ENCODE measurements at regions not wholly inside any gene's neighbourhood (a gene's known extent, or its start where the extent isn't known, plus 50 kb on each side); places are given as distances from the start of the nearest gene placed in this dataset.

- Histone ChIP-seq H3K9me3 (ENCODE audit: control insufficient read depth, low read length) (no peaks in the 10 kb centered on the region), H3K27ac (ENCODE audit: low read depth, low read length, severe bottlenecking) (no peak overlapping the region), H3K4me3 (ENCODE audit: extremely low read depth, insufficient read depth, low read length, poor library complexity, severe bottlenecking) (no peak overlapping the region), H3K36me3 (ENCODE audit: control insufficient read depth, insufficient read depth, low read length) (no peaks in the 10 kb centered on the region), H3K4me1 (ENCODE audit: control insufficient read depth, insufficient read depth, low read length, poor library complexity, severe bottlenecking) (peaks cover 6% of the 10 kb centered on the region)
- 100% methylated on average over 1 of the region's 4 CpGs; no CpG with 5 or more reads in 1 of the 2 experiments for WGBS, 2 experiments (ENCODE audit: insufficient coverage in 2 of 2)
These were observed 382.1 kb downstream of the BRINP1 start for GRCh38 chr9:118987167-118987566.

- H3K27ac ChIP-seq (ENCODE audit: low read depth, low read length, severe bottlenecking), result no peak overlapping the region
- H3K4me1 ChIP-seq (ENCODE audit: control insufficient read depth, insufficient read depth, low read length, poor library complexity, severe bottlenecking), result peaks cover 6% of the 10 kb centered on the region
- no peaks in the 10 kb centered on the region for H3K9me3 ChIP-seq (ENCODE audit: control insufficient read depth, low read length)
- H3K4me3 ChIP-seq (ENCODE audit: extremely low read depth, insufficient read depth, low read length, poor library complexity, severe bottlenecking), result no peak overlapping the region
- no peaks in the 10 kb centered on the region for H3K36me3 ChIP-seq (ENCODE audit: control insufficient read depth, insufficient read depth, low read length)
- 80% methylated on average over 1 of the region's 2 CpGs; no CpG with 5 or more reads in 1 of the 2 experiments for WGBS, 2 experiments (ENCODE audit: insufficient coverage in 2 of 2)
These were observed 378.3 kb downstream of the BRINP1 start for GRCh38 chr9:118990949-118991348.

GRCh38 chr9:118991366-118992285, 377.6 kb downstream of the BRINP1 start:
- H3K4me3 ChIP-seq (ENCODE audit: extremely low read depth, insufficient read depth, low read length, poor library complexity, severe bottlenecking), result no peak overlapping the region
- H3K9me3 ChIP-seq (ENCODE audit: control insufficient read depth, low read length), result no peaks in the 10 kb centered on the region
- H3K36me3 ChIP-seq (ENCODE audit: control insufficient read depth, insufficient read depth, low read length), result no peaks in the 10 kb centered on the region
- peaks cover 6% of the 10 kb centered on the region for H3K4me1 ChIP-seq (ENCODE audit: control insufficient read depth, insufficient read depth, low read length, poor library complexity, severe bottlenecking)
- H3K27ac ChIP-seq (ENCODE audit: low read depth, low read length, severe bottlenecking), result no peak overlapping the region
- WGBS, 2 experiments (ENCODE audit: insufficient coverage in 2 of 2), result 85 to 93% methylated on average over 1 to 3 of the region's 3 CpGs

- Histone ChIP-seq H3K36me3 (ENCODE audit: control insufficient read depth, insufficient read depth, low read length) (no peaks in the 10 kb centered on the region), H3K4me1 (ENCODE audit: control insufficient read depth, insufficient read depth, low read length, poor library complexity, severe bottlenecking) (peaks cover 6% of the 10 kb centered on the region), H3K9me3 (ENCODE audit: control insufficient read depth, low read length) (no peaks in the 10 kb centered on the region), H3K4me3 (ENCODE audit: extremely low read depth, insufficient read depth, low read length, poor library complexity, severe bottlenecking) (no peak overlapping the region), H3K27ac (ENCODE audit: low read depth, low read length, severe bottlenecking) (no peak overlapping the region)
- WGBS, 2 experiments (ENCODE audit: insufficient coverage in 2 of 2), result 78 to 81% methylated on average over 6 to 7 of the region's 15 CpGs
These were observed 376.1 kb downstream of the BRINP1 start for GRCh38 chr9:118992813-118993794.

GRCh38 chr9:118993965-118994364, 375.3 kb downstream of the BRINP1 start:
- WGBS, 2 experiments (ENCODE audit: insufficient coverage in 2 of 2), result 84% methylated on average over 3 of the region's 4 CpGs; no CpG with 5 or more reads in 1 of the 2 experiments
- Histone ChIP-seq H3K4me1 (ENCODE audit: control insufficient read depth, insufficient read depth, low read length, poor library complexity, severe bottlenecking) (peaks cover 6% of the 10 kb centered on the region), H3K9me3 (ENCODE audit: control insufficient read depth, low read length) (no peaks in the 10 kb centered on the region), H3K4me3 (ENCODE audit: extremely low read depth, insufficient read depth, low read length, poor library complexity, severe bottlenecking) (no peak overlapping the region), H3K36me3 (ENCODE audit: control insufficient read depth, insufficient read depth, low read length) (no peaks in the 10 kb centered on the region), H3K27ac (ENCODE audit: low read depth, low read length, severe bottlenecking) (no peak overlapping the region)

GRCh38 chr9:119002491-119002890, 366.7 kb downstream of the BRINP1 start:
- Histone ChIP-seq H3K27ac (ENCODE audit: low read depth, low read length, severe bottlenecking) (no peak overlapping the region), H3K4me3 (ENCODE audit: extremely low read depth, insufficient read depth, low read length, poor library complexity, severe bottlenecking) (no peak overlapping the region), H3K4me1 (ENCODE audit: control insufficient read depth, insufficient read depth, low read length, poor library complexity, severe bottlenecking) (no peaks in the 10 kb centered on the region), H3K9me3 (ENCODE audit: control insufficient read depth, low read length) (no peaks in the 10 kb centered on the region), H3K36me3 (ENCODE audit: control insufficient read depth, insufficient read depth, low read length) (no peaks in the 10 kb centered on the region)
- WGBS, 2 experiments (ENCODE audit: insufficient coverage in 2 of 2), result no CpG with 5 or more reads among the region's 5 CpGs

GRCh38 chr9:119003201-119003611, 366.0 kb downstream of the BRINP1 start:
- no peaks in the 10 kb centered on the region for H3K9me3 ChIP-seq (ENCODE audit: control insufficient read depth, low read length)
- no peak overlapping the region for H3K27ac ChIP-seq (ENCODE audit: low read depth, low read length, severe bottlenecking)
- no peaks in the 10 kb centered on the region for H3K36me3 ChIP-seq (ENCODE audit: control insufficient read depth, insufficient read depth, low read length)
- H3K4me1 ChIP-seq (ENCODE audit: control insufficient read depth, insufficient read depth, low read length, poor library complexity, severe bottlenecking), result no peaks in the 10 kb centered on the region
- no peak overlapping the region for H3K4me3 ChIP-seq (ENCODE audit: extremely low read depth, insufficient read depth, low read length, poor library complexity, severe bottlenecking)

- Histone ChIP-seq H3K36me3 (ENCODE audit: control insufficient read depth, insufficient read depth, low read length) (no peaks in the 10 kb centered on the region), H3K4me1 (ENCODE audit: control insufficient read depth, insufficient read depth, low read length, poor library complexity, severe bottlenecking) (no peaks in the 10 kb centered on the region), H3K9me3 (ENCODE audit: control insufficient read depth, low read length) (no peaks in the 10 kb centered on the region), H3K4me3 (ENCODE audit: extremely low read depth, insufficient read depth, low read length, poor library complexity, severe bottlenecking) (no peak overlapping the region), H3K27ac (ENCODE audit: low read depth, low read length, severe bottlenecking) (no peak overlapping the region)
- no CpG with 5 or more reads among the region's 2 CpGs for WGBS, 2 experiments (ENCODE audit: insufficient coverage in 2 of 2)
These were observed 365.2 kb downstream of the BRINP1 start for GRCh38 chr9:119003882-119004617.

- Histone ChIP-seq H3K4me1 (ENCODE audit: control insufficient read depth, insufficient read depth, low read length, poor library complexity, severe bottlenecking) (no peaks in the 10 kb centered on the region), H3K36me3 (ENCODE audit: control insufficient read depth, insufficient read depth, low read length) (no peaks in the 10 kb centered on the region), H3K27ac (ENCODE audit: low read depth, low read length, severe bottlenecking) (no peak overlapping the region), H3K4me3 (ENCODE audit: extremely low read depth, insufficient read depth, low read length, poor library complexity, severe bottlenecking) (no peak overlapping the region), H3K9me3 (ENCODE audit: control insufficient read depth, low read length) (no peaks in the 10 kb centered on the region)
- 82 to 100% methylated on average over 1 of the region's 2 CpGs for WGBS, 2 experiments (ENCODE audit: insufficient coverage in 2 of 2)
These were observed 364.6 kb downstream of the BRINP1 start for GRCh38 chr9:119004618-119004990.

- Histone ChIP-seq H3K9me3 (ENCODE audit: control insufficient read depth, low read length) (no peaks in the 10 kb centered on the region), H3K4me1 (ENCODE audit: control insufficient read depth, insufficient read depth, low read length, poor library complexity, severe bottlenecking) (no peaks in the 10 kb centered on the region), H3K36me3 (ENCODE audit: control insufficient read depth, insufficient read depth, low read length) (no peaks in the 10 kb centered on the region), H3K4me3 (ENCODE audit: extremely low read depth, insufficient read depth, low read length, poor library complexity, severe bottlenecking) (no peak overlapping the region), H3K27ac (ENCODE audit: low read depth, low read length, severe bottlenecking) (no peak overlapping the region)
- 100% methylated on average over 1 of the region's 2 CpGs for WGBS, 2 experiments (ENCODE audit: insufficient coverage in 2 of 2)
These were observed 364.1 kb downstream of the BRINP1 start for GRCh38 chr9:119005162-119005561.
